COR-L47 (cell line): ENCODE measurements at regions not wholly inside any gene's neighbourhood (a gene's known extent, or its start where the extent isn't known, plus 50 kb on each side); places are given as distances from the start of the nearest gene placed in this dataset.
A peak's percentile ranks its signal among the peaks of the same experiment; 100 is the strongest.

Source experiments
- DNase-seq: peaks from one replicate; lab custom pipeline; 2025; lab: John Stamatoyannopoulos, UW

- DNase-seq: no peak
These were observed 128.2 kb upstream of the GLI2 start for GRCh38 chr2:120607506-120607905.

DNA sequence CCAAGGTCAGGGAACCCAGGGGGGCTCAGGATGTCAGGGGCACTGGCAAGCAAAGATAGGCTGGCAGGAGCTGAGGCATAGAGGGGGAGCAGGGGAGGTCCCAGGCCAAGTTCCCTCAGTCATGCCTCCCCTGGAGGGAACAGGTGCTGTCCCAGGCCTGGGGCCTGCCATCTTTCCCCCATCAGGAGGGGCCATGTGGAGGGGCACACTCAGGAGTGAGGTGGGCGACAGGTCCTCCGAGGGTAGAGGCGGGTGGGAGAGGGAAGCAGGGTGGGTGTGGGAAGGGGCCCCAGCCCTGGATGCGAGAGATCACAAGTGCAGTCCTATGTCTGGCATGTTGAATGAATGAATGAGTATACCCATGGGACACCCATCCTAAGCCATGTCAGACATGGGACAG, 127.7 kb upstream of the GLI2 start:
- DNase-seq: no peak

GRCh38 chr2:120609826-120610395, 125.8 kb upstream of the GLI2 start:
- DNase-seq: no peak

DNA sequence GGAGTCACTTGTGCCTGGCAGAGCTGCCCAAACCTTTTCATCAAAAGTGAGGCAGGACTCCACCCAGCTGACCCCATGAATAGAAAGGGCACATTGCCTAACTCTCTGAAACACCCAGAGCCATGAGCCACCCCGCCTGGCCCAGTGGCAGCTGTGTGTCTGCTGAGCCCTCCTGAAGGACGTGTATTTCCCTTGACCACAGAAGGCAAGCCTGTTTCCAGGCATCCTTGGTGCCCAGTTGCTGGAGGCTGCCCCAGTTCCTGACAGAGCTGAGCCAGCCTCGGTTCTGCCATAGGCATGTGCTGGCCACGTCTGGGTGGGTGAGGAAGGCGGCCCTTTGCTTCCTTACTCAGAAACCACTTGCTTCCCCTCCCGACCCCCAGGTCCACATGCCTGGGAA, 124.7 kb upstream of the GLI2 start:
- DNase-seq: no peak

DNA sequence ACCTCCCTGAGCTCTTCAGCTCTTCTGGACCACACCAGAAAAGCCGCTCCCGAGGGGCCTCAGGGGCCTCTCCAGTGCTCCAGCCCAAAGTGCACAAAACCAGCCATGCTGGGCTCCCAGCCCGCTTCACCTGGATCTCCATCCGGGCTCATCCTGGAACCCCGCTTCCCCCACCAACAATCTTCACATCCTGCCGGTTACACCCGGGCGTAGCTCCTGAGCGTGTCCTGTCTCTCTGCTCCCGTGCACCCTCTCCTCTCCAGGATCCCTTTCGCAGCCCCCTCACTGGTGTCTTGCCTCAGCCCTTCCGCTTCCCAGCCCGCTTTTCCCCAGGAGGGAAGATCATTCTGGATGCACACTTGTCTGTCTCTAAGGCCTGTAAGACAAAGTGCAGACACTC, 123.7 kb upstream of the GLI2 start:
- DNase-seq: no peak

DNA sequence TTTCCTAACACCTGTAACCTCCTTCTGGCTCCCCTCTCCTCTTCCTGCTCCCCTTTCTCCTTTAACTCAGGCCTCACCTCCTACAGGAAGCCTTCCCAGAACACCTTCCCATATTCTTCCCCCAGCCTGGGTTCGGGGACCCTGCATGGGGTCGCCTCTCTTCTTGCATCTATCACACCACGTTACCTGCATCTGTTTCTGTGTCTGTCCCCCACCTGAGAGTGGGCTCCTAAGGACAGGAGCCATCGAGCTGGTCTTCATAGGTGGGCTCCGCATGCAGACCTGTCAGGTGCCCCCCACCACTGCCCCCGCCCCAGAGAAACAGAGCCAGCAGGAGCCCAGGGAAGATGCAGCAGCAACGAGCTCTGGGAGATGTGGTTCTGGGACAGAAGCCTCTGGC, 123.2 kb upstream of the GLI2 start:
- no peak for DNase-seq

GRCh38 chr2:120612931-120613330, 122.7 kb upstream of the GLI2 start:
- no peak for DNase-seq

DNA sequence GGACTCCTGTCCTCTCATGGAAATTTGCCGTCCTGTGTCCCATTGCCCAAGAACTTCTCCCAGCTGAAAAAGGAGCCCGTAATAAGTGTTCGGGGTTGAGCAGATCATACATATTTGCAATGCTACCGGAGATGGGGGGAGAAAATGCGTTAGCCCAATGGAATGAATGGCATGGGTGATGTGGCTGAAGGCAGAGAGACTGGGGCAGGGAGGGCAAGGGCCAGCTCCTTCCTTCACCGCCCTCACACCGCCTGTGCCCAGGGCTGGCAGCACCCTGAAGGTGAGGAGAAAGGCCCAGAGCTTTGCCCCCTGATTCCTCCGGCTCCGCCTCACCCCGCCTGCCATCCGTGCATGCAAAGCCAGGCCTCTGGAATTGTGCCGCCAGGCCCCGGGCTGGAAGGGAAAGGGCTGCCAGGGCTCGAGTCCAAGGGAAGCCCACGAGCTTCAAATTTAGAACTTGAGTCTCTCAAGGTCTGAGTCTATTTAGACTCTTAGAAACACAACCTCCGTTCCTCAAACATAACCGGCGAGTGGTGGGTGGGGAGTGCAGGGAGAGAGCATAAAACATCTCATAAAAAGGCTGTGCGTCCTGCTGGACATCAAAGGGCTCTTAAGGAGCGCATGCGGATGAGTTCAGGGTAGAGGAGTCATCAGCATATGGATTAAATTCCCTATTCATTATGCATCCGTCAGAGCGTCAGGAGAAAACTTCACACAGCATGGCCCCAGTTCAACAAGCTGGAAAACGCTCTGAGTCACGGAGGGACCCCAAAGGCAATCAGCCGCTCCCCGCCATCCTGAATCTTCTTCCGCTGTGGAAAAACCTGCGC, 121.7 kb upstream of the GLI2 start:
- no peak for DNase-seq

GRCh38 chr2:120614901-120615300, 120.8 kb upstream of the GLI2 start:
- no peak for DNase-seq

DNA sequence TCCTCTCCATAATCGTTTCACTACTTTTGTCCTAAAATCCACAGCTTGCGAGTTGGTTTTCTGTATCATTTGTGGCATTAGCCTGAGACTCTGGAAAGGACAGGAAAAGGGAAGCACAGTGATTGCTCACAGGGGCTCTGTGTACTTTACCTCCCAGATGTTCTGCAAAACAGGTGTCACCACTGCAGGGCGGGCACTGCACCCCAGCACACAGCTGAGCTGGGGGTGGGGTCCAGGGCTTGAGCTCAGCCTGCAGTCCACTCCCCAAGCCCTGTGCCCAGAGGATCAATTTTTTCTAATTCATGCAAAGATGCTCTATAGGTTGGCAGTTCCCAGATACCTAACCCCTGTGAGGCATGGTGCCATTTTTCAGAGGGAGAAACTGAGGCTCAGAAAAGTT, 119.4 kb upstream of the GLI2 start:
- DNase-seq: no peak

DNA sequence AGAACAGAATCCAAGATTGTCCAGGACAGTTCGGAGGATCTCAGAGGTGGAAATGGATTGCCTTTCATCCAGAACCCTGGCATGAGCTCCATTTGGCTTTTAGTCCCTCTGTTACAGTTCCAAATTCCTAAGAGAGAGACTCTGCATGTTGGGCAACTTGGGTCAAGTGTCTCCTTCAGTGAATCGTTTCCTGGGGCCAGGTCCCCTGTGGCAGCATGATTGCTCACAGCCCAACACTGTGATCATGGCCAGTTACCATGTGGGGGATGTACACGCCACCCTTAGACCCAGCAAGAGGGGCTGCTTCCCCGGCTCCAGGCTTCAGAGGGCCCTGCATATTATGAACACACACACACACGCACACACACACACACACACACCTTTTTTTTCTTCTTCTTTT, 118.6 kb upstream of the GLI2 start:
- DNase-seq: no peak

GRCh38 chr2:120618830-120619229, 116.8 kb upstream of the GLI2 start:
- DNase-seq: no peak

- no peak for DNase-seq
These were observed 116.1 kb upstream of the GLI2 start for GRCh38 chr2:120619579-120619978.

GRCh38 chr2:120620025-120620793, 115.5 kb upstream of the GLI2 start:
- DNase-seq: no peak

DNA sequence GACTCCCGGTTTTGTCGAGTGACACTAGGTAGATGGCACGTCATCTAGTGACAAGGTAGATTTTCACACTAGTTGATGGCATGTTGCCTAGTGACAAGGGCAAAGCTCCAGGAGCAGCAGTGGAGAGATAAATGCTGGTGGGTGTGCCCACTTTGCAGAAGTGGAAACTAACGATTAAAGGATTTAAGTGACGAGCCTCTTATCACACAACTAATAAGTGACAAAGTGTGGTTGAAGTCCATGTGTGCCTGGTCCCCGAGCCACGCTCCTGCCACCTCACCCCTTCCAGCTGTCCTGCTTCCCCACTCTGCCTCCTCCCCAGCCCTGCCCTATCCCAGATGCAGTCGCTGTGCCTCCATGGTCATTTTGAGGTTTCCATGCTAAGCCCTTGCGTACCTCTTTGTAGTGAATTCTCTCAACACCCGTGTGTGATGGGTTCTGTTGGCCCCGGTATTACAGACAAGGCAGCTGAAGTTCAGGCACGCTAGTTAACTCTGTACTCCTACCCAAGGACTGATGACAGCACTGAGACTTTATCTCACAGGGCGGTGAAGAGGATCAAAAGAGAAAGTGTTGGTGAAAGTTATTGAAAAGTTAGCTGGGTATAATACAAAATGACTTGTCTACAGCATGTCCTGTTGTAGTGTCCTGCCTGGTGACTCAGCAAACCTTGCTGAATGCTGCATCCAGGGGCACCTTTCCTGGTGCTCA, 113.4 kb upstream of the GLI2 start:
- no peak for DNase-seq

GRCh38 chr2:120622886-120623753, 112.5 kb upstream of the GLI2 start:
- no peak for DNase-seq

DNA sequence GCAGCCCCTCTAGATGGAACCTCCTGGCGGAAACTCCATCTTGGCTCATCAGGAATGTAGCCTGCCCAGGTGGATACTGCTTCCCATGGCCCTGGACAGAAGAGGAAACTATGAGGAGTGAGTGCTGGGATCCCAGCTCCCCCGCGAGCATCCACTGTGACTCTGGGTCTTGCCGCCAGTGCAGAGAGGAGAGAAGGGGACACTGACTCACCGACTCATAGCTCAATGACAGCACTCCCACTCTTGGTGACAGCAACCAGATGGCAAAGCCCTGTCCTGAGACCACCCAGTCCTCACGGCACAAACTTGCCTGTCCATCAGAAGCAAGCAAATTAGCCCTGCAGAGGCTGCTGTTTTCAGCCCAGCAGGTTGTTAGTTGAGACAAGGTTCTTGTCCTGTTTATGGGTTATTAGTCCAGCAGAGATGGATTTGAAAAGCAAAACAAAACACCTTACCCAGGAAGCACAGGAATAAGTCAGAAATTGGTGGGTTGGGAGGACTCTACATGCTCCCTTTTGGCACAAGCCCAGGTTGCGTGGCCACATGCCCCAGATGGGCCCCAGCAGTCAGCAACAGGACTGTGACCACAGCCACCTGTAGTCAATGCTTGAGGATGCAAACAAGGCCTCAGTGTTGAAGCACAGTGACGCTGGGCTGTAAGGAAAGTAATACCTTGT, 111.5 kb upstream of the GLI2 start:
- peak; percentile 71 for DNase-seq

DNA sequence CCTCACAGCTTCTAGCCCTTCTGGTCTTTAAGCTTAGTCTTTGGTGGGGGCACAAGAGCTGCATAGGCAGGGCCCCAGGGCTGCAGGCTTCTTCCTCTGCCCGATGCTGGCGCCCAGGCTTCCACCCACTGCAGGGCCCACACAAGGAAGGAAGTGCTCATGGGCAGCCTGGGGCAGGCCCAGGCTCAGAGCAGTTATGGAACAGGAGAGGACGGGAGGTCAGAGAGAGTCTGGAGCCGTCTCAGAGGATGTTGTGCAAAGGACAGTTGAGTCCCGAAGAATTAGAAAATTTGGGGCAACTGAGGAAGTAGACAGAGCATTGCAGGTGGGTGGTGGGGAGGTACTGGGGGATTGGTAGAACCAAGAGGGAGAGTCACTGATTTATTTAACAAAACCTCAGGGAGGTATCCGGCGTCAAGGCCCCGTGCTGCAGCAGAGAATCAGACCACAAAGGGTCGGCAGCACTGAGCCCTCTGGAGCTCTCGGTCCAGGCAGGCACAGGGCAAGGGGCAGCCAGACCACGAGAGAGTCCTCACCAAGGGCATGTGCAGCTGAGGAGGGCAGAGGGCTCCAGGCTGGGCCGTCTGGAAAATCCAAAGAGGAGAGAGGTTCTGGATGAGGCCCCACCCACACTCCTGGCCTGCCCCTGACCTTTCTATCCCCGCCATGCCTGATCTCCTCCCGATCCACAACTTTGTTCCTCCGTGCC, 110.8 kb upstream of the GLI2 start:
- DNase-seq: no peak

DNA sequence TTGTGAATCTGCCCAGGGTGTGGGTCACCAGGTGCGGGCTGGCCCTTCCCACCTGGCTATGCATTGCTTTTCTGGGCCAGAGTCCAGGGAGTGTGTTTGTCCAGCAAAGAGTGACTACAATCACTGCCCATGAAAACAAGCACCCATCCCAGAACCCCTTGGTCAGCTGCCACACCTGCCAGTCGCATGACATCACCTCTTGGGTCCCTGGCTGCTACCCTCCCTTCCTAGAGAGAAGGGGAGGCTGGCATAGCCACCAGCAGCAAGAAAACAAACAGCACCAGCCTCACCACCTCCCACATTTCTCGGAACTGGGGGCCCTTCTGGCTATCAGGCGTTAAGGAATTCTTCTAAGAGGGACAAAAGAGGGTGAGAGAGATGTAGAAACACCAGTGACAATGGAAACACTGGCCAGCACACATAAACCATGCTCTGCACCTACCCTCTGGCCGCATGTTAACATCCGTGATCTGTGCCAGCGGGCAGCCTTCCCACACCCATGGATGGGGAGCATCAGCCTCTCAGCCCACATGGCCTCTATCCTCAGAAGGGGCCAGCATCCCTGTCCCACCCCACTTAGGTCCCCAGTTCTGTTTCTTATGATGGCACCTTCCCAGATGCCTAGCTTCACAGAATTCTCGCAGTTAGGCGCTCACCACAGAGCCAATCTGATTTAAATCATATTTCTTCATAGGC, 109.7 kb upstream of the GLI2 start:
- peak; percentile 91 for DNase-seq

- DNase-seq: no peak
These were observed 109.1 kb upstream of the GLI2 start for GRCh38 chr2:120626566-120626965.
